ENCODE measurements at regions not wholly inside any gene's neighbourhood (a gene's known extent, or its start where the extent isn't known, plus 50 kb on each side); places are given as distances from the start of the nearest gene placed in this dataset.

- no peak overlapping the region for H3K4me3 ChIP-seq (IDR thresholded peaks at IDR 0.05; ENCODE audit: insufficient read depth, low read depth, low read length)
Observed at GRCh38 chr13:68081061-68081460, 850.9 kb upstream of the PCDH9 start.

GRCh38 chr13:68078874-68079273 is 848.7 kb upstream of the PCDH9 start:
- Histone ChIP-seq H3K9ac (no peak overlapping the region), H3K79me2 (ENCODE audit: insufficient read depth, low read depth) (no peaks in the 10 kb centered on the region), H3K27ac (no peak overlapping the region), H4K20me1 (ENCODE audit: insufficient read depth) (no peaks in the 10 kb centered on the region), H3K36me3 (ENCODE audit: insufficient read depth) (no peaks in the 10 kb centered on the region), H3K4me2 (no peak overlapping the region), H3K4me3 (IDR thresholded peaks at IDR 0.05; ENCODE audit: insufficient read depth, low read depth, low read length) (no peak overlapping the region), H2AFZ (ENCODE audit: low read depth) (no peak overlapping the region), H3K4me1 (ENCODE audit: low read depth, poor library complexity, severe bottlenecking) (no peaks in the 10 kb centered on the region), H3K27me3 (ENCODE audit: insufficient read depth, low read depth) (no peaks in the 10 kb centered on the region)
- TF ChIP-seq CTCF (conservative IDR thresholded peaks at IDR 0.05; ENCODE audit: low read depth, low read length) = no peak

More at GRCh38 chr13:68081061-68081460, 850.9 kb upstream of the PCDH9 start:
- H4K20me1 ChIP-seq (ENCODE audit: insufficient read depth) = no peaks in the 10 kb centered on the region
- no peak overlapping the region for H3K4me2 ChIP-seq
- H3K79me2 ChIP-seq (ENCODE audit: insufficient read depth, low read depth) = no peaks in the 10 kb centered on the region
- H3K36me3 ChIP-seq (ENCODE audit: insufficient read depth) = no peaks in the 10 kb centered on the region
- no peak overlapping the region for H3K27ac ChIP-seq
- no peaks in the 10 kb centered on the region for H3K27me3 ChIP-seq (ENCODE audit: insufficient read depth, low read depth)
- TF ChIP-seq CTCF (conservative IDR thresholded peaks at IDR 0.05; ENCODE audit: low read depth, low read length) = no peak
- H2AFZ ChIP-seq (ENCODE audit: low read depth) = no peak overlapping the region
- H3K4me1 ChIP-seq (ENCODE audit: low read depth, poor library complexity, severe bottlenecking) = no peaks in the 10 kb centered on the region
- no peak overlapping the region for H3K9ac ChIP-seq

GRCh38 chr13:68078469-68078868 is 848.3 kb upstream of the PCDH9 start:
- TF ChIP-seq CTCF (conservative IDR thresholded peaks at IDR 0.05; ENCODE audit: low read depth, low read length) = no peak
- H3K27ac ChIP-seq = no peak overlapping the region
- H4K20me1 ChIP-seq (ENCODE audit: insufficient read depth) = no peaks in the 10 kb centered on the region
- no peaks in the 10 kb centered on the region for H3K79me2 ChIP-seq (ENCODE audit: insufficient read depth, low read depth)
- H3K9ac ChIP-seq = no peak overlapping the region
- no peak overlapping the region for H2AFZ ChIP-seq (ENCODE audit: low read depth)
- H3K27me3 ChIP-seq (ENCODE audit: insufficient read depth, low read depth) = no peaks in the 10 kb centered on the region
- H3K36me3 ChIP-seq (ENCODE audit: insufficient read depth) = no peaks in the 10 kb centered on the region
- H3K4me2 ChIP-seq = no peak overlapping the region
- no peaks in the 10 kb centered on the region for H3K4me1 ChIP-seq (ENCODE audit: low read depth, poor library complexity, severe bottlenecking)
- H3K4me3 ChIP-seq (IDR thresholded peaks at IDR 0.05; ENCODE audit: insufficient read depth, low read depth, low read length) = no peak overlapping the region

- Histone ChIP-seq H3K79me2 (ENCODE audit: insufficient read depth, low read depth) (no peaks in the 10 kb centered on the region), H3K4me2 (no peak overlapping the region), H3K9ac (no peak overlapping the region), H3K27ac (no peak overlapping the region), H3K36me3 (ENCODE audit: insufficient read depth) (no peaks in the 10 kb centered on the region), H4K20me1 (ENCODE audit: insufficient read depth) (no peaks in the 10 kb centered on the region), H3K4me1 (ENCODE audit: low read depth, poor library complexity, severe bottlenecking) (no peaks in the 10 kb centered on the region), H3K27me3 (ENCODE audit: insufficient read depth, low read depth) (no peaks in the 10 kb centered on the region), H2AFZ (ENCODE audit: low read depth) (no peak overlapping the region), H3K4me3 (IDR thresholded peaks at IDR 0.05; ENCODE audit: insufficient read depth, low read depth, low read length) (no peak overlapping the region)
- no peak for TF ChIP-seq CTCF (conservative IDR thresholded peaks at IDR 0.05; ENCODE audit: low read depth, low read length)
Observed at GRCh38 chr13:68076046-68076445, 845.9 kb upstream of the PCDH9 start.
